PC-3 (cell line): ENCODE measurements at regions not wholly inside any gene's neighbourhood (a gene's known extent, or its start where the extent isn't known, plus 50 kb on each side); places are given as distances from the start of the nearest gene placed in this dataset.

Experiments
- CTCF ChIP-seq: fragments of 300-600 bp; sonication (generic); conservative IDR thresholded peaks from 2 replicates; pipeline ENCODE4 v1.5.1; 2017; ENCODE audit warnings: antibody characterized with exemption, low read depth, mild to moderate bottlenecking, low read length
- EZH2 ChIP-seq: fragments of 300-600 bp; sonication (generic); IDR thresholded peaks from one replicate; pipeline ENCODE4 v1.6.1; 2017; ENCODE audit warnings: antibody characterized with exemption, mild to moderate bottlenecking, low read length; ENCODE audit not compliant: unreplicated experiment
- EZH2phosphoT487 ChIP-seq: fragments of 300-600 bp; sonication (generic); IDR thresholded peaks from 2 replicates; pipeline ENCODE4 v1.6.1; 2018; ENCODE audit warnings: mild to moderate bottlenecking, antibody characterized with exemption, low read length, borderline replicate concordance

DNA sequence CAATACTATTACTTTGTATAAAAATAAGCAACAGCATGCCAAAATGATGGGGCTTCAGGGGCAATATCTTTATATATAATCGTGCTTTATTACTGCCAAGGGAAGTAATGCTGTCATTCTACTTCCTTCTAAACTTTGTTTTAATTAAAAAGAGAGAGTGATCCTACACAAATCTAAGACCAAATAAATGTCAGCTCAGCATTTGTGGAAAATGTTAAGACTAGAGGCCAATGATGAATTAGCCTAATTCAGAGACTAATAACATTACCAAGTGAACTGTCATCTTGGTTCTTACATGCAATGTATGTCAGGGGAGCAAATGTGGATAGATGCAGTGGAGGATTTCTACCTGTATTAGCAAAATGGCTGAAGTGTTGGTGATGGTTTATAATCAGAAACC, 166.4 kb upstream of the PTCHD1 start:
- TF ChIP-seq EZH2phosphoT487 (no peak), CTCF (no peak), EZH2 (no peak)
